GM21528 (cell line): ENCODE measurements at regions not wholly inside any gene's neighbourhood (a gene's known extent, or its start where the extent isn't known, plus 50 kb on each side); places are given as distances from the start of the nearest gene placed in this dataset.
A peak's percentile ranks its signal among the peaks of the same experiment; 100 is the strongest.
"Not testable (repeated sequence)": the region's sequence is repeated elsewhere in the genome, so short reads cannot be mapped to it uniquely, and the experiment has no call there.

Experiments used
- ATAC-seq: cut with Tn5 transposase; IDR thresholded peaks from one replicate; pipeline ENCODE4 v1.9.1; 2021; ENCODE audit warnings: mild to moderate bottlenecking, moderate library complexity; ENCODE audit not compliant: unreplicated experiment, low FRiP score

DNA sequence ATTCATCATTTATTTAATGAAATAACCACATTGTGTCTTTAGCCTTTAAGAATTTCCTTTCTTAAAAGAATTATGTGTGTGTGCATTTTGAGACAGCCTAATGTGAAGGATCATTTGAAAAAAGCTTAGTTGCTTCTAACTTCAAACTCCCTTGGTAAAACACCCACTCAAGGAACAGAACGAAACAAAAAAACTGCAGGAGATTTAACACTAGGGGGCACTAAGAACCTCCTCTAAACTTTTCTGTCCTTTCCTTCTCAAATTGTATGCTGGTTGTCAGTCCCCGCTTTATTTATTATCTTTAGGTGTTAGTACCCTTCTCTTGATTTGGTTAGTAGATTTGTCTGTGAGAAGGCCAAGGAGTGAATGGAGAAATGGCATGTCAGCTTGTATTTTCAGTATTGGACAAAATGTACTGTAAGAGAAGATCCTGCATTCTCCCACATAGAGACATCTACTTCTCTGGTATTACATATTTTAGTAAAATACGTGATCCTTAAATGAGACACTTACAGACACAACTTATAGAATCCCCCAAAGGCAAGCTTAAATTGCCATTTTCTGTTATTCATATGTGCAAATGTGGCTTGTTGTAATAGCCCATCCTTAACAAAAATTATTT, 229.7 kb downstream of the MRPS30 start:
- ATAC-seq = peak; percentile 75

- no peak for ATAC-seq
These were observed 233.5 kb downstream of the MRPS30 start for GRCh38 chr5:45042283-45042682.

- no peak for ATAC-seq
These were observed 248.8 kb downstream of the MRPS30 start for GRCh38 chr5:45057564-45057963.

DNA sequence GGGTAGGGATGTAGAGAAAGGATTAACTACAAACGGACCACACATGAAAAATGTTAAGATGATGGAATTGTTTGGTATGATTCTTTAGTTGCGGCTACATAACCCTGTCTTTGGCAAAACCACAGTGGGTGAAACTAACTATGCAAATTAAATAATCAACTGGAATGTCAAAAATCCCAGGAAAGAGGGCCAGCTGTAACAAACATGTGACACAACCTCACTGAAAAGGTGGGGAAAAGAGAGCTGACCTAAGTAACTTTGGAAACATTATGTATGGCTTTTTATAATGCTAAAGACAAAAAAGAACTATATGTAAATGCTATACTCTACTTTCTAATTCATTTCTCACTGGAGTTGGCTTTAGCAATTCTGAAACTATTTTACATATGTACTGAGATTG, 252.0 kb downstream of the MRPS30 start:
- ATAC-seq = no peak

DNA sequence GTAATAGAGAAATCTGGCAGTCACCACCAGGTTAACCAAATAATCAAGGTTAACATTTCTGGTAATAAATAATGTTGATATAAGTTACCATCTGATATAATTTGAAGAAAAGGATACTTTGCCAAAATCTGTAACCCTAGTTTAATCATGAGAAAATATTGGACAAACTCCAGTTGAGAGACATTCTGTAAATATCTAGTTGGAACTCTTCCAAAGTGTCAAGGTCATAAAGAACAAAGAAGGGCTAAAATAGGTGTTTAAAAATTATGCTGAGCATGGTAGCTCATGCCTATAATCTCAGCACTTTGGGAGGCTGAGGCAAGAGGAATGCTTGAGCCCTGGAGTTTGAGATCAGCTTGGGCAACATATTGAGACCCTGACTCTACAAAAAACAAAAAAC, 253.3 kb downstream of the MRPS30 start:
- ATAC-seq = no peak

DNA sequence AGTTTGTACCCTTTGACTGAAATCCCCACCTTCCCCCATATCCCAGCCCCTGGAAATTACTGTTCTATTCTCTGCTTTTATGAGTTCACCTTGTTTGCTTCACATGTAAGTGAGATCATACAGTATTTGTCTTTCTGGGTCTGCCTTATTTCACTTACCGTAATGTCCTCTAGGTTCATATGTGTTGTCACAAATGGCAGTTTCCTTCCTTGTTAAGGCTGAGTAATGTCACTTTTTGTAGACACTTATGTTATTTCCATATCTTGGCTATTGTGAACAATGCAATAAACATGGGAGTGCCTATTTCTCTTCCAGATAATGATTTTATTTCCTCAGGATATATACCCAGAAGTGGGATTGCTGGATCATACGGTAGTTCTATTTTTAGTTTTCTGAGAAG, 272.3 kb downstream of the MRPS30 start:
- ATAC-seq = no peak

DNA sequence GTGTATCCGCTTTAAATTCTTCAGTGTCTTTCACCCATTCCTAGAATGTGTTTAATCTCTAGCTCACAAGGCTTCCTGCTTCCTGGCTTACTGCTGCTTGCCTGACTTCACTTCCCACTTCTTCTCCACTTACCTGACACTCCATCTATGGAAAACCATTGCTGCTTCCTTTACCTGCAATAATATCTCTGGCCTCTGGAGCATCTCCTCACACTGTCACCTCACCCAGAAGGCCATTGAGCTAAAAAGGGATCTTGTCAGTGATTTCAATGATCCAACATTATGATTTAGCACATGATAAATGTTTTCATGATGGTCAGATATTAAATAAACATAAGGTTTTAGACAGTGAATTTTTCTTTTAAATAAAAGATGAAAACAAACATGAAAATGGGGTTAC, 281.1 kb downstream of the MRPS30 start:
- no peak for ATAC-seq

DNA sequence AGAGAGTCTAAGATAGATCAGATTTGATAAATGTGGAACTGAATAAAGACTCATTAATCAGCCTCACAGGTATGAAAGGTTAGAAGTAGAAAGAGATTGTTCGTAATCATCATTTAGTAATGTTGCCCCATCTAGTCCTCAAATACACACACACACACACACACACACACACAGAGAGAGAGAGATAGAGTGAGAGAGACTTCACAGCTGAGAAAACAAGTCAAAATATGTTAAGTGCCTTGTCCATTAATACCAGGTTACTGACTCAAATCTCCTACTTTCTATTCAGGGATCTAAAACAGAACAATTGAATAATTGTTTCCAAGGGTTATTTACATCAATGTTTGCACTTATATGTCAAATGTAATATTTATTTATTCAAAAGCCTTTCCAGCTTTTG, 284.6 kb downstream of the MRPS30 start:
- ATAC-seq = no peak

DNA sequence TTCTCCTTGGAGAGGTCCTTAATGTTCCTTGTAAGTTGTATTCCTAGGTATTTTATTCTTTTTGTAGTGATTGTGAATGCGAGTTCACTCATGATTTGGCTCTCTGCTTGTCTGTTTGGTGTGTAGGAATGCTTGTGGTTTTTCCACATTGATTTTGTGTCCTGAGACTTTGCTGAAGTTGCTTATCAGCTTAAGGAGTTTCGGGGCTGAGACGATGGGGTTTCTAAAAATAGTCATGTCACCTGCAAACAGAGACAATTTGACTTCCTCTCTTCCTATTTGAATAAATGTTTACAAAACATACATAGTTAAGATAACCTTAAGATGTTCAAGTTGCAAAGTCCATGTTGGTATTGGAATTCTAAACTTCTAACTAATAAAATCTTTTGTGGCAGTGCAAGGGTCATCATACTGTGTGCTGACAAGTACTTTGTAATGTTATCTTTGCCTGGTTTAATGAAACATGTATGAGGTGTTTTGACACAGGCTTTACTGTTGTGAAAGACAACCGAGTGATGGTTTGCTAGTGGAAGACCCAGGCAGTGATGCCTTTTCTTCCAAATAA, 286.2 kb downstream of the MRPS30 start:
- ATAC-seq = no peak

GRCh38 chr5:45098483-45098882, 289.7 kb downstream of the MRPS30 start:
- ATAC-seq = peak; percentile 60

DNA sequence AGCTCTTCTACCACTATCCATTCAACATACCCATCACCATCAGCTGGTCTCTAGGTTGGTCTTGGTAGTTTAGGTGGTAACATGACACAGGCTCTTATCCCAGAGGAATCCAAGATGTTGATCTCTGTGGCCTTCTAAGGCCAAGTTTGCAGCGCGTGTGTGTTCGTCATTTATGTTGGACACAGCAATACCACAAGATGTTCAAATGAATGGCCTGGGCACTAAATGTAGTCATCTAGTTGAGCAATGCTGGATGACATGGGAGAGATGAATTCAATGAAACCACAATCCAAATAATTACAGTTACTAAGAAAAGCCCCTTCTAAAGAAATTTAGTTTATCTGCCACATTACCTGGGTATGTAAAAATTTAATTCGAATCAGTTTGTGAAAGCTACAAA, 292.4 kb downstream of the MRPS30 start:
- ATAC-seq = no peak

DNA sequence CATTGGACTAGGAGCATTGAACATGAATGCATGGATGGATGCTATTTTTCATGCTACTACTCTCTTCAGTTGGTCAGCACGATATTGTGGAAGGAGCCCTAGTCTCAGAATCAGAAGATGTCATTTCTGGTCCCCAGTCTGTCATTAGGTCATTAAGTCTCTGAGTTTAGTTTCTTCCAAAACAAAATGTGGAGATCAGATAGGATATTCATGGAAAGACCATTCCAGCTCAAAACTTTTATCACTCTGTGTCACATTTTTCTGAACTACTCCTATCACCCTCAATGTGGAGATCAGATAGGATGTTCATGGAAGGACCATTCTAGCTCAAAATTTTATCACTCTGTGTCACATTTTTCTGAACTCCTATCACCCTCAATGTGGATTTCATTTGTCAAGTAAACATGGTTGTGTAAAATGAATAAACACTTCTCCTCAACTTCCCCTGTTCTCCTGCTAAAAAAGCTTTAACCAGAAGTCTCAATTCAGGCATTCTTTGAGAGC, 296.8 kb downstream of the MRPS30 start:
- no peak for ATAC-seq

DNA sequence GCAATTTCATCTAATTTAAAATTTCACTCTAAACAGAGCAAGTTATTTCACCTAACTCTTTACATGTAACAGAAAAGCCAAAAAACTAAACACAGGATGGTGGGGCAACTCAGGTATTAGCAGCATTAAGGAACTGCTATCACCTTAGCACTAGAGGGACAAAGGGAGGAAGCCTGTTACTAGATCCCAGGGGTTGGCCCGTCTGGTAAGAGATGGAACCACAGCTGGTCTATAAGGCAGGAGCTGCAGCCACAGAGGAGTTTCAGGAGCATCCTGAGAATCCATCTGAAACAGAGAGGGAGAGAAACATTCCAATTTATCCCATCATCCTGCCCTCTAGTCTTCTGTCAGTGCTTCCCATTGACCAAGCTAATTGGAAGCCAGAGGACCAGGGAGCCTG, 300.3 kb downstream of the MRPS30 start:
- ATAC-seq = no peak

DNA sequence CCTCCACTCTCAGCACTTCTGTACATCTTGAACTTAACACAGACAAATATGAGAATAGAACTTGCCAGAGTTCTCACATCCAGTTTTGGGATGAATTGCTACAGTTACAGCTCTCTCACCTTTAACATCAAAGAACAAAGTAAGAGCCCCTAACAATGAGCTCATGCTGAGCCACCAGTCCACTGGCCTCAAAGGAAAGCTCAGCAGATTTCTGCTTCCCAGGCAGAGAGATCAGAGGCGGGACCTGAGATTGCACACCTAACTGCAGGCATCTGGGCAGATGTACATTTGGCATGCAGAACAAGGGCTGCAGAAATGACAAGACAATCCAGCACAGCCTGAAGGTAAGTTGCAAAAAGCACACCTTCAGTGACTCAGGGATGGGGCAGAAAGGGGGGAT, 300.9 kb downstream of the MRPS30 start:
- ATAC-seq = no peak

- no peak for ATAC-seq
These were observed 301.7 kb downstream of the MRPS30 start for GRCh38 chr5:45110399-45110798.

- ATAC-seq = no peak
These were observed 305.0 kb downstream of the MRPS30 start for GRCh38 chr5:45113726-45114125.

DNA sequence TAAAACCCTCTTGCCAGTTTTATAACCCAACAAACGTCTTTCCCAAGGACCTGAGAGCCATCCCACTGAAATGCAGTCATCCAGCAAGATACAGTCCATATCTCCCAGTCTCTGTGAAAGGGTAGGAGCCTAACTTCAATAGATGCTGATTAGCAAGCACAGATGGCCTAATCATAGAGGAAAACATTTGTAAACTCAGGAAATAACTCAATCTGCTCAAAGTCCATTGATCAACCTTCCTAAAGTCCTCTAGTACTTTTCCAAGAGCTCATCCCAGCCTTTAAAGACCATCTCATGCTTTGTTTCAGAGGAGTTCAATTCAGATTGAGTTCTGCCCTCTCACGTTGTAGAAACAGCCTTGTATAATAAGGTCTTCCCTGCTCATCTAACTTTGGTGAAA, 324.2 kb downstream of the MRPS30 start:
- no peak for ATAC-seq

DNA sequence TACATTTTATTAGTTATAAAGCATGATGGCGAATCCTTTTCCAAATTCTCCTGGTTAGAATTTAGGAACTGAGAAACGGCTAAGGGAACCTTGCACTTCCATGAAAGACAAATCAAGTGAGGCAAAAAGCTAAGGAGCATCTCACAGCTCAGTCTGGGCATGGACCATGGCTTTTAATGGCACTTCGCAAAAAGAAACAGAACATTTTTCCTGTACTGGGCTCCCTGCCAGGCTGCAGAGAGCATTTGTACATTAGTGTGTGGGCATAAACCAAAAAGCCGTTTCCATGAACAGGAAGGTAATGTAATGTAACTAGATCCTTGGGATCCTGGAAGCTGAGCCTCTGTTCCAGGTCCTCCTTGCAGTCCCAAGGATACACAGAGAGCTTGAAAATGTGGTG, 354.2 kb downstream of the MRPS30 start:
- ATAC-seq = no peak

DNA sequence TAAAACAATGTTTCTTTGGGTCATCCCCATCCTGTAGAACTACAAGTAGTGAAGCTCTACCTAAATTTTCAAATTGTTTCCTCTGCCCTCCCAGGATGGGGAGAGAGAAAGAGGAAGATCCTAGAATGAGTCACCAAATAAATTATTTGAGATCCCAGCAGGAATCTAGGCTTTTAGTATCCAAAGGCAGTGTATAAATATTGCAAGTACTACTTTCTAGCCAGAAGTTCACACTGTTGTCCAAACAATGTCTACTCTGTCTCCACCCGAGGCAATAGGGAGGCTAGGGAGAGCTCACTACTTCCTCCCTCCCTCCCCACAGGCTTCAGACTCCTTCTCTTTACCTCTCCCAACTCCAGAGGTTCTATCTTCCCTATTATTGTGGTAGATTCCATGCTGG, 362.8 kb downstream of the MRPS30 start:
- no peak for ATAC-seq

GRCh38 chr5:45172634-45173033, 363.9 kb downstream of the MRPS30 start:
- ATAC-seq = not testable (repeated sequence)

DNA sequence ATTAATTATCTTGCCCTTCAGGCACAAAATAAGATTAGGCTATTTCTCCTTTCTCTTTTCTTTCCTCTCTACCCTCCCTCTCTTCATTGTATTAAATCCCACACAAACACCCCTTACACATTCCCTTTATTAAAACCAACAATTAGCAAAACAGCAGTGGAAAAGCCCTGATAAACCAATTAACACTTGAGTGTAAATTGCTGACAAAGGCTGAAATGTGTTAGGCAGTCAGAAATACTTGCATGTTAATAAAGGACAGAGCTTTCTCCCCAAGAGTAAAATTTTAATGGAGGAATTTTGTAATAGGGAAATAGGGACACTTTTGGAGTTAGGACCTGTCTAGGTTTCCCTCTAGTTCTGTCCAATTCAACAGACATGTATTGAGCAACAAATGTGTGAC, 370.9 kb downstream of the MRPS30 start:
- ATAC-seq = no peak

DNA sequence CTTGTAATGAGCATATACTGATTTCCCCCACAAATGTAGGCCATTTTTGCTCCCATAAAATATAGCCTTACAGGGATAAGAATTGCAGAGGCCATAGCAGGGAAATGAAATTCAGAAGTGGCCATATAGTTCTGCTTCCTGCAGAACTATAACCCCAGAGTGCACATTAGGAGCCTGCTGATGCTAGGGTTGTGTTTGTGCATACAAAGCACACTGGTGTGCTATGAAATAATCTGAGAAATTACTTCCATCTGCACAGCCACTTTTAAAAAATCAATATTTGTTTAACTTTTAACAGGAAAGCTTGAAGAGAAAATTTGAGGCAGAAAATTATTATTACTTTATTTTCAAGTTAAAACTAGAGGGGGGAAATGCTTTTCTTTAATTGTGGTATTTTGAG, 380.3 kb downstream of the MRPS30 start:
- ATAC-seq = no peak

DNA sequence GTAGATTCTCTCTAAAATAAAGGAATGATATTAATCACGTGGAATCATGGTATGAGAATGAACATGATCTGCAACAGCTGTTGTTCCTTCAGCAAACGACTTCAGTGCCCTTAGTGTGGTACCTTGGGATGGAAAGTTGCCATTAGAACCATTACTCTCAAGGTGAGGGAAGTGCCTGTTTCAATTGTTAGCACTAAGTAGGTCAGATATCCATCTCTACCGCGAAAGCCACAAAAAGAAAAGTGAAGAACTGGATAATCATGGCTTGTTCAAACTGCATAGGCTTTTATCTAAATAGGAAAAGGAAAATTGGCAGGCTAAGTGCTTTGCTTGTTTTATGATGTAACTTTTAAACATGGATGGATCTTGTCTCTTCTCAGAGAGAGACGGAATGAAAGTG, 380.7 kb downstream of the MRPS30 start:
- ATAC-seq = no peak
